Suprapubic skin (tissue), 3 donors: ENCODE measurements at regions not wholly inside any gene's neighbourhood (a gene's known extent, or its start where the extent isn't known, plus 50 kb on each side); places are given as distances from the start of the nearest gene placed in this dataset.

Experiments used
- POLR2A ChIP-seq, 2 donors: fragments of 450-650 bp; IDR thresholded peaks; one replicate each; pipeline ENCODE4 v1.6.1; 2017; ENCODE audit warnings: antibody characterized with exemption in 2 of 2, mild to moderate bottlenecking in 2 of 2, moderate library complexity in 2 of 2
- TF ChIP-seq, protein P1 (sequence below), 2 donors: fragments of 200-600 bp in 1 of 2; fragments of 450-650 bp in 1 of 2; sonication (generic) in 1 of 2; IDR thresholded peaks; one replicate each; pipeline ENCODE4 v1.5.1; 2016 to 2019; ENCODE audit warnings: antibody characterized with exemption in 2 of 2, mild to moderate bottlenecking in 1 of 2, moderate library complexity in 1 of 2

DNA sequence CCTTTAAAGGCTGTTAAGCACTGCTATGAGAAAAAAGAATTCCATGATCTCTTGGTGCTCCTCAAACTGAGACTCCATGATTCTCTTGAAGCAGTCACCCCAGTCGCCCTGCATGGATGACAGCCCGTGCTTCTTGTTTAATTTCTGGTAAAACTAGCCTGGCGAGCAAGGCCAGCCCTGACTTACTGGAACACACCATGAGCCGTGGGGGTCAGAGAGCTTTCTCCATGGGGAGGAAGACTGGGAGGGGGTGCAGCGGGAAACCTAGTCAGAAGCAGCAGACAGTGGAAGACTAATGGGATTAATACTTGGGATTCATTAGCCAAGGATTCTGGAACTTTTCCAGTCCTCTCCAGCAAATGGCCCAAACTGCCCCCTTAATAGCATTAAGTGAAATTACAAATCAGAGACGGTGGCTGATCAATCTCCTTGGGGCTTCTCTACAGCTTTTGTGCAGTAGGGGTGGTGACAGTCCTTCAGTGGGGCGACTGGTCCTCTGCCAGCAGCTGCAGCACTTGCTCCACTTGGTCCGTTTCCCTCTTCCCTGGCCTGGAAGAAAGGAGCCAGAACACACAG lies 57.2 kb upstream of the LRRN2 start:
- TF ChIP-seq, protein P1, sequence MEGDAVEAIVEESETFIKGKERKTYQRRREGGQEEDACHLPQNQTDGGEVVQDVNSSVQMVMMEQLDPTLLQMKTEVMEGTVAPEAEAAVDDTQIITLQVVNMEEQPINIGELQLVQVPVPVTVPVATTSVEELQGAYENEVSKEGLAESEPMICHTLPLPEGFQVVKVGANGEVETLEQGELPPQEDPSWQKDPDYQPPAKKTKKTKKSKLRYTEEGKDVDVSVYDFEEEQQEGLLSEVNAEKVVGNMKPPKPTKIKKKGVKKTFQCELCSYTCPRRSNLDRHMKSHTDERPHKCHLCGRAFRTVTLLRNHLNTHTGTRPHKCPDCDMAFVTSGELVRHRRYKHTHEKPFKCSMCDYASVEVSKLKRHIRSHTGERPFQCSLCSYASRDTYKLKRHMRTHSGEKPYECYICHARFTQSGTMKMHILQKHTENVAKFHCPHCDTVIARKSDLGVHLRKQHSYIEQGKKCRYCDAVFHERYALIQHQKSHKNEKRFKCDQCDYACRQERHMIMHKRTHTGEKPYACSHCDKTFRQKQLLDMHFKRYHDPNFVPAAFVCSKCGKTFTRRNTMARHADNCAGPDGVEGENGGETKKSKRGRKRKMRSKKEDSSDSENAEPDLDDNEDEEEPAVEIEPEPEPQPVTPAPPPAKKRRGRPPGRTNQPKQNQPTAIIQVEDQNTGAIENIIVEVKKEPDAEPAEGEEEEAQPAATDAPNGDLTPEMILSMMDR (IDR thresholded peaks at IDR 0.05) = no peak
- no peak for TF ChIP-seq POLR2A (IDR thresholded peaks at IDR 0.05)
